Cardiac muscle cell (in vitro differentiated cells and primary cell): ENCODE measurements at regions not wholly inside any gene's neighbourhood (a gene's known extent, or its start where the extent isn't known, plus 50 kb on each side); places are given as distances from the start of the nearest gene placed in this dataset.

Source experiments
- DNase-seq, 2 donors: peaks; one replicate each; pipeline versions ENCODE4 v3.0.0 to v3.0.0-alpha.2; 2010 to 2017; ENCODE audit warnings: low read depth in 1 of 2, low spot score in 1 of 2
- H3K27ac ChIP-seq: fragments of 200-600 bp; sonication (generic); 2 replicates; pipeline ENCODE4 v1.5.1; 2016
- H3K27me3 ChIP-seq: fragments of 200-600 bp; sonication (generic); 2 replicates; pipeline ENCODE4 v1.6.0; 2016; ENCODE audit warnings: control low read depth
- H3K36me3 ChIP-seq: fragments of 200-600 bp; sonication (generic); 2 replicates; pipeline ENCODE4 v1.5.1; 2016; ENCODE audit warnings: control low read depth
- H3K4me1 ChIP-seq: fragments of 200-600 bp; sonication (generic); 2 replicates; pipeline ENCODE4 v1.8.1; 2017; ENCODE audit warnings: low read depth, mild to moderate bottlenecking, mixed run types
- H3K4me3 ChIP-seq: fragments of 200-600 bp; sonication (generic); 2 replicates; pipeline ENCODE4 v1.5.1; 2016; ENCODE audit warnings: mild to moderate bottlenecking
- H3K9me3 ChIP-seq: fragments of 200-600 bp; sonication (generic); 2 replicates; pipeline ENCODE4 v1.5.1; 2017; ENCODE audit warnings: low read depth, mild to moderate bottlenecking, control low read depth
- CTCF ChIP-seq: IDR thresholded peaks from 2 replicates; pipeline ENCODE4 v1.5.1; 2012; ENCODE audit warnings: low read depth, mild to moderate bottlenecking, low read length

- DNase-seq, result no peak
- Histone ChIP-seq H3K27ac (no peak overlapping the region), H3K27me3 (no peaks in the 10 kb centered on the region), H3K4me3 (no peak overlapping the region), H3K4me1 (no peaks in the 10 kb centered on the region), H3K9me3 (no peaks in the 10 kb centered on the region), H3K36me3 (no peaks in the 10 kb centered on the region)
- no peak for TF ChIP-seq CTCF
Measured at GRCh38 chr11:105332171-105332570, 192.6 kb upstream of the CARD18 start.

DNA sequence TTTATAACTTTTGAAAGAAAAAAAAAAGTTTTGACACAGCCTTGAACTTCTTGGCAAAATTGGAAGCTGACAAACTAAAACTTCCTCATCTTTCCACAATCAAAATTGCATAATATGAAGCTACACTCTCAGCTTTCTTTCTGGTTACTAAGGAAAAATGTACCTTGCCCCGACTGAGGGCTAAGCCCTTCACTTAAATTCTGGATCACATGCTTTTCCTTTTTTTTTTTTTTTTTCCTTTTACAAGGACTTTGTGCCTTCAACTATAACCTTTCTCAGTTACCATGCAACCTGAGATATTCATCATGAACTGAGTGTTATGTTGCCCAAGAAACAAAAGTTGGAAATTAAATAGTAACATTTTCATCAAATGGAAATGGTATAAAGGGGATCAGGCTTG is 188.5 kb upstream of the CARD18 start:
- Histone ChIP-seq H3K27me3 (no peaks in the 10 kb centered on the region), H3K4me3 (no peak overlapping the region), H3K9me3 (no peaks in the 10 kb centered on the region), H3K4me1 (peaks cover 11% of the 10 kb centered on the region), H3K36me3 (no peaks in the 10 kb centered on the region), H3K27ac (no peak overlapping the region)
- DNase-seq, result no peak
- TF ChIP-seq CTCF, result no peak

- H3K27me3 ChIP-seq, result no peaks in the 10 kb centered on the region
- no peak overlapping the region for H3K4me3 ChIP-seq
- no peaks in the 10 kb centered on the region for H3K9me3 ChIP-seq
- peak overlapping the region; percentile 62 for H3K27ac ChIP-seq
- H3K36me3 ChIP-seq, result no peaks in the 10 kb centered on the region
- peak in 1 of 2 donors; percentile 66 for DNase-seq
- TF ChIP-seq CTCF, result no peak
- peaks cover 14% of the 10 kb centered on the region for H3K4me1 ChIP-seq
Measured at GRCh38 chr11:105324156-105324555, 184.6 kb upstream of the CARD18 start.

DNA sequence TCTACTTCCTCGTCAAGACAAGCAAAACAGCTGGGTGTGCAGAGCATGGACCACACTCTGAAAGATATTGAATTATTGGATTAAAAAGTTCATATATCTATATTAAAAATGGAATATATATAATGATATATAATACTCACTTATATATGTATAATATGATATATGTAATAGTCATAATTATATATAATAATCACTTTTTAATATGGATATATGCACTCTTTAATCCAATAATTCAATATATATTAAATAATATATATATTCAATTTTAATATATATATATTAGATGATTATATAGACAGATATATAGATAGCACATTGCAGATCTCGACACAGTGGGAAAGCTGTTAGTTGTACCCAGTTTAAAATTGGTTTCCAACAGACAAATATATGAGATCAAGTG is 182.1 kb upstream of the CARD18 start:
- H3K27ac ChIP-seq, result no peak overlapping the region
- no peak for TF ChIP-seq CTCF
- no peaks in the 10 kb centered on the region for H3K9me3 ChIP-seq
- H3K27me3 ChIP-seq, result no peaks in the 10 kb centered on the region
- no peak for DNase-seq
- no peaks in the 10 kb centered on the region for H3K36me3 ChIP-seq
- H3K4me3 ChIP-seq, result no peak overlapping the region
- peaks cover 14% of the 10 kb centered on the region for H3K4me1 ChIP-seq

DNA sequence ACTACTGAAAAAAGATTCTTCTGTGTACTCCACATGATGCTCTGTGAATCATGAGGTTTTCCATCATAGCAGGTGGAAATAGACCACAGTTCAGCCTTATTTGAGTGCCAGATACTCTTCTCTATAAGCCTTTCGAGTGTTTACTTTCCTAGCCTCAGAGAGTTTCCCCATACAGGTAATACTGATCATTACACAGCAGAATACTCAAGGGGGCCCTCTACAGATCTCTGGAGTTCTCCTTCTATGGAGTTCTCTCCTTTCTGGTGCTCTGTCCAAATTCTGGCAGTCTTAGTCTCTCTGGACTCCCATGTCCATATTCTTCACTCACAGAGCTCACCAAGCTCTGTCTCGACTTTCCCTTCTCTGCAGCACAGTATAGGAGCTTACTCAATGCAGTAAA is 175.7 kb upstream of the CARD18 start:
- Histone ChIP-seq H3K36me3 (no peaks in the 10 kb centered on the region), H3K9me3 (no peaks in the 10 kb centered on the region), H3K4me3 (no peak overlapping the region), H3K27me3 (no peaks in the 10 kb centered on the region), H3K27ac (no peak overlapping the region), H3K4me1 (no peaks in the 10 kb centered on the region)
- no peak for DNase-seq
- no peak for TF ChIP-seq CTCF

DNA sequence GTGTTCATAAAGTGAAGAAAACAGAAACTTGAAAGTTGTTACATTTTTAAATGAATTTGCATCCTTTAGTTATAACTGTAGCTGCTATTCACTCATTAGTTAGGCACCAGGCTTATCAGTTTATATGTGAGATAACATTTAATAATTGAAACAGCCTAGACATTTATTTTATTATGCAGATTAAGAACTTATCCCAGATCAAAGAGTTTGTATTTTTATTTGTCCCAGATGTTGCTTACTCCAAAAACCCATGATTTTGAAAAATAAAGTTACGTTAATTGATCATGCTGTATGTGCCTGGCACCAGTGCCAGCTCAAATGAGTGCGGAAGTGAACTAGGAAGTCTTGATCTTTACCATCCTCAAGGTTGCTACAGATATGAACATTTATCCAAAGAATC is 172.7 kb upstream of the CARD18 start:
- Histone ChIP-seq H3K27ac (no peak overlapping the region), H3K4me1 (no peaks in the 10 kb centered on the region), H3K9me3 (no peaks in the 10 kb centered on the region), H3K27me3 (no peaks in the 10 kb centered on the region), H3K36me3 (no peaks in the 10 kb centered on the region), H3K4me3 (no peak overlapping the region)
- TF ChIP-seq CTCF, result no peak
- DNase-seq, result no peak
